Gastrocnemius medialis (tissue), 4 donors: ENCODE measurements at regions not wholly inside any gene's neighbourhood (a gene's known extent, or its start where the extent isn't known, plus 50 kb on each side); places are given as distances from the start of the nearest gene placed in this dataset.
"Not testable (repeated sequence)": the region's sequence is repeated elsewhere in the genome, so short reads cannot be mapped to it uniquely, and the experiment has no call there.

Experiments
- ATAC-seq, 2 donors: fragments of 150-250 bp; one replicate each; pipeline ENCODE4 v1.9.1; 2016
- DNase-seq, 2 donors: peaks; one replicate each; pipeline ENCODE4 v3.0.0-alpha.2; 2019
- H3K27ac ChIP-seq, 4 donors: fragments of 200-600 bp; sonication (generic); 1 replicate in 1 of 4; 2 replicates in 3 of 4; pipeline ENCODE4 v1.5.1; 2016 to 2018; ENCODE audit warnings: mild to moderate bottlenecking in 2 of 4, moderate library complexity in 1 of 4
- H3K27me3 ChIP-seq, 3 donors: fragments of 200-600 bp; sonication (generic) in 2 of 3; 1 replicate in 1 of 3; 2 replicates in 2 of 3; pipeline versions ENCODE4 v1.5.1 to v1.6.0; 2016 to 2019; ENCODE audit warnings: mild to moderate bottlenecking in 1 of 3, moderate library complexity in 1 of 3
- H3K36me3 ChIP-seq, 2 donors: fragments of 200-600 bp; sonication (generic) in 1 of 2; one replicate each; pipeline ENCODE4 v1.5.1; 2017 to 2018
- H3K4me1 ChIP-seq, 2 donors: fragments of 200-600 bp; sonication (generic) in 1 of 2; one replicate each; pipeline ENCODE4 v1.5.1; 2016 to 2017; ENCODE audit warnings: mild to moderate bottlenecking in 2 of 2
- H3K4me3 ChIP-seq, 4 donors: fragments of 200-600 bp; sonication (generic) in 3 of 4; 1 replicate in 1 of 4; 2 replicates in 3 of 4; pipeline ENCODE4 v1.5.1; 2016 to 2019; ENCODE audit warnings: mild to moderate bottlenecking in 2 of 4
- H3K9me3 ChIP-seq, 3 donors: fragments of 200-600 bp; sonication (generic) in 2 of 3; 1 replicate in 1 of 3; 2 replicates in 2 of 3; pipeline ENCODE4 v1.5.1; 2016 to 2019
- CTCF ChIP-seq, 5 experiments: fragments of 450-650 bp in 3 of 5; fragments of 200-600 bp in 2 of 5; sonication (generic) in 2 of 5; IDR thresholded peaks in 4 of 5; conservative IDR thresholded peaks in 1 of 5; 1 replicate in 4 of 5; 2 replicates in 1 of 5; pipeline ENCODE4 v1.5.1; 2016 to 2019; ENCODE audit warnings: antibody characterized with exemption in 5 of 5, mild to moderate bottlenecking in 3 of 5, moderate library complexity in 3 of 5
- POLR2A ChIP-seq, 2 donors: fragments of 450-650 bp; IDR thresholded peaks; one replicate each; pipeline ENCODE4 v1.6.1; 2017; ENCODE audit warnings: antibody characterized with exemption in 2 of 2, mild to moderate bottlenecking in 2 of 2, moderate library complexity in 2 of 2
- in situ Hi-C, 4 donors: fragments of 200-750 bp; cut with MboI; loops; one replicate each; pipeline versions ENCODE4 v1.15.0 to v1.8.0; 2017; ENCODE audit warnings: low sequenced_read_pairs in 4 of 4
- intact Hi-C: fragments of 100-400 bp; cut with DNase I; formaldehyde crosslinking; loops from one replicate; pipeline ENCODE4 v1.15.1; 2023; ENCODE audit warnings: low total_unique reads

GRCh38 chr2:234157817-234158588 lies 107.5 kb downstream of the SPP2 start:
- no peaks in the 10 kb centered on the region for H3K27me3 ChIP-seq
- no peaks in the 10 kb centered on the region for H3K4me1 ChIP-seq
- TF ChIP-seq POLR2A (IDR thresholded peaks at IDR 0.05) (no peak), CTCF (IDR thresholded peaks at IDR 0.05 in 4 of 5, conservative IDR thresholded peaks at IDR 0.05 in 1 of 5) (no peak)
- no peak for ATAC-seq
- DNase-seq, result no peak
- H3K4me3 ChIP-seq, result no peak overlapping the region
- H3K36me3 ChIP-seq, result no peaks in the 10 kb centered on the region
- no peaks in the 10 kb centered on the region for H3K9me3 ChIP-seq
- in situ Hi-C loops, result no loop called here
- H3K27ac ChIP-seq, result no peak overlapping the region
- intact Hi-C loops, result no loop called here

GRCh38 chr2:234156326-234156725 lies 105.8 kb downstream of the SPP2 start:
- Histone ChIP-seq H3K4me1 (no peaks in the 10 kb centered on the region), H3K27me3 (no peaks in the 10 kb centered on the region), H3K36me3 (no peaks in the 10 kb centered on the region), H3K9me3 (no peaks in the 10 kb centered on the region), H3K27ac (no peak overlapping the region), H3K4me3 (no peak overlapping the region)
- ATAC-seq (no peak), DNase-seq (no peak)
- no peak for TF ChIP-seq POLR2A (IDR thresholded peaks at IDR 0.05)
- TF ChIP-seq CTCF (IDR thresholded peaks at IDR 0.05 in 4 of 5, conservative IDR thresholded peaks at IDR 0.05 in 1 of 5), result no peak
- intact Hi-C loops, result no loop called here
- in situ Hi-C loops, result no loop called here

GRCh38 chr2:234152835-234153234 lies 102.3 kb downstream of the SPP2 start:
- H3K27ac ChIP-seq, intact Hi-C loops, H3K36me3 ChIP-seq, H3K4me3 ChIP-seq, H3K9me3 ChIP-seq, H3K4me1 ChIP-seq, in situ Hi-C loops, H3K27me3 ChIP-seq, DNase-seq, ATAC-seq: not testable (repeated sequence)

GRCh38 chr2:234147335-234147861 lies 96.9 kb downstream of the SPP2 start:
- Histone ChIP-seq H3K27ac (no peak overlapping the region), H3K27me3 (no peaks in the 10 kb centered on the region), H3K9me3 (no peaks in the 10 kb centered on the region), H3K4me1 (no peaks in the 10 kb centered on the region), H3K4me3 (no peak overlapping the region), H3K36me3 (no peaks in the 10 kb centered on the region)
- no peak for ATAC-seq
- DNase-seq, result no peak
- intact Hi-C loops, result no loop called here
- no peak for TF ChIP-seq CTCF (IDR thresholded peaks at IDR 0.05 in 4 of 5, conservative IDR thresholded peaks at IDR 0.05 in 1 of 5)
- in situ Hi-C loops, result loop anchor here in 2 of 4 donors (10.0 to 25.0 kb wide), 2 partner anchors 340 to 357 kb away; partner anchors contain the start of gene ARL4C (in 1 of the 2)

GRCh38 chr2:234146087-234146826 lies 95.8 kb downstream of the SPP2 start:
- in situ Hi-C loops, result loop anchor here in 2 of 4 donors (10.0 to 25.0 kb wide), 2 partner anchors 341 to 359 kb away; partner anchors contain the start of gene ARL4C (in 1 of the 2)
- ATAC-seq (no peak), DNase-seq (no peak)
- no peaks in the 10 kb centered on the region for H3K9me3 ChIP-seq
- no peak overlapping the region for H3K27ac ChIP-seq
- no peaks in the 10 kb centered on the region for H3K36me3 ChIP-seq
- H3K27me3 ChIP-seq, result no peaks in the 10 kb centered on the region
- no peaks in the 10 kb centered on the region for H3K4me1 ChIP-seq
- intact Hi-C loops, result no loop called here
- H3K4me3 ChIP-seq, result no peak overlapping the region
- no peak for TF ChIP-seq CTCF (IDR thresholded peaks at IDR 0.05 in 4 of 5, conservative IDR thresholded peaks at IDR 0.05 in 1 of 5)
- no peak for TF ChIP-seq POLR2A (IDR thresholded peaks at IDR 0.05)
